AG08396 (cell line): ENCODE measurements at regions not wholly inside any gene's neighbourhood (a gene's known extent, or its start where the extent isn't known, plus 50 kb on each side); places are given as distances from the start of the nearest gene placed in this dataset.
"Not testable (repeated sequence)": the region's sequence is repeated elsewhere in the genome, so short reads cannot be mapped to it uniquely, and the experiment has no call there.

Experiments used
- DNase-seq: peaks from one replicate; pipeline ENCODE4 v3.0.0; 2012; ENCODE audit warnings: low spot score, mixed read lengths

GRCh38 chr14:43698561-43699284, 808.4 kb downstream of the FSCB start:
- DNase-seq = not testable (repeated sequence)

- no peak for DNase-seq
Measured at GRCh38 chr14:43697003-43697402, 810.1 kb downstream of the FSCB start.

GRCh38 chr14:43692706-43693105, 814.4 kb downstream of the FSCB start:
- no peak for DNase-seq

GRCh38 chr14:43687921-43688320, 819.2 kb downstream of the FSCB start:
- DNase-seq = peak; percentile 6

- no peak for DNase-seq
Measured at GRCh38 chr14:43677581-43677980, 829.5 kb downstream of the FSCB start.

GRCh38 chr14:43674273-43674672, 832.8 kb downstream of the FSCB start:
- no peak for DNase-seq

GRCh38 chr14:43671716-43672485, 835.2 kb downstream of the FSCB start:
- DNase-seq = no peak

GRCh38 chr14:43669355-43669754, 837.7 kb downstream of the FSCB start:
- DNase-seq = no peak

GRCh38 chr14:43665570-43666267, 841.4 kb downstream of the FSCB start:
- no peak for DNase-seq

GRCh38 chr14:43655194-43655593, 851.9 kb downstream of the FSCB start:
- DNase-seq = not testable (repeated sequence)

- DNase-seq = no peak
Measured at GRCh38 chr14:43651896-43652295, 855.2 kb downstream of the FSCB start.

GRCh38 chr14:43651185-43651787, 855.8 kb downstream of the FSCB start:
- DNase-seq = no peak

- no peak for DNase-seq
Measured at GRCh38 chr14:43649508-43649907, 857.6 kb downstream of the FSCB start.

GRCh38 chr14:43647302-43647701, 859.8 kb downstream of the FSCB start:
- DNase-seq = no peak

- no peak for DNase-seq
Measured at GRCh38 chr14:43640718-43641267, 866.3 kb downstream of the FSCB start.

- DNase-seq = no peak
Measured at GRCh38 chr14:43625294-43625693, 881.8 kb downstream of the FSCB start.

- DNase-seq = no peak
Measured at GRCh38 chr14:43621282-43621681, 885.8 kb downstream of the FSCB start.

GRCh38 chr14:43595096-43595772, 911.8 kb downstream of the FSCB start:
- no peak for DNase-seq

- DNase-seq = no peak
Measured at GRCh38 chr14:43591776-43592175, 915.3 kb downstream of the FSCB start.

GRCh38 chr14:43587183-43587582, 919.9 kb downstream of the FSCB start:
- no peak for DNase-seq

- no peak for DNase-seq
Measured at GRCh38 chr14:43579671-43580070, 927.4 kb downstream of the FSCB start.

- DNase-seq = no peak
Measured at GRCh38 chr14:43568022-43568421, 939.1 kb downstream of the FSCB start.
